HPDE6-E6E7 (cell line): ENCODE measurements at regions not wholly inside any gene's neighbourhood (a gene's known extent, or its start where the extent isn't known, plus 50 kb on each side); places are given as distances from the start of the nearest gene placed in this dataset.
"Not testable (repeated sequence)": the region's sequence is repeated elsewhere in the genome, so short reads cannot be mapped to it uniquely, and the experiment has no call there.

Experiments used
- DNase-seq: peaks from one replicate; pipeline ENCODE4 v3.0.0; 2011; ENCODE audit warnings: missing footprints; ENCODE audit errors: extremely low spot score

- no peak for DNase-seq
These were observed 288.3 kb upstream of the NR2F2 start for GRCh38 chr15:96041982-96042733.

DNA sequence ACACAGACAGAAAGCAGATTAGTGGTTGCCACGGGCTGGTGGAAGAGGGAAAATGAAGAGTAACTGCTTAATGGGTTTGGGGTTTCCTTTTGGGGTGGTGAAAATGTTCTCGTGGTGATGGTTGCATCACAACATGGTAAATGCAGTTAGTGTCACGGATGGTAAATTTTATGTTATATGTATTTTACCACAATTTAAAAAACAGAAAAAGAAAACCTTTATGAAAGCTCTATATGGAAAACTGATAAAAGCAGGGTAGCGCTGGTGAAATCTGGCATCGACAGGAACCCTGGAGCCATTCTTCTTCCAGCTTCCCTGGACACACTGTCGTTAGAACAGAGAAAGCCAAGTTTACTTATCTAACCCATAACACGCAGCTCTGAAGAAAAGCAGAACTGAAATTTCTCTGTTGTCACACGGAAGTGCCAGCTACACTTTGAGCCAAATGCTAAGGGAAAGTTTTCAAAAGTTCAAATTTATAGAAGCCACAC is 287.7 kb upstream of the NR2F2 start:
- no peak for DNase-seq

- no peak for DNase-seq
These were observed 286.8 kb upstream of the NR2F2 start for GRCh38 chr15:96043591-96044171.

- no peak for DNase-seq
These were observed 283.8 kb upstream of the NR2F2 start for GRCh38 chr15:96046620-96047240.

DNA sequence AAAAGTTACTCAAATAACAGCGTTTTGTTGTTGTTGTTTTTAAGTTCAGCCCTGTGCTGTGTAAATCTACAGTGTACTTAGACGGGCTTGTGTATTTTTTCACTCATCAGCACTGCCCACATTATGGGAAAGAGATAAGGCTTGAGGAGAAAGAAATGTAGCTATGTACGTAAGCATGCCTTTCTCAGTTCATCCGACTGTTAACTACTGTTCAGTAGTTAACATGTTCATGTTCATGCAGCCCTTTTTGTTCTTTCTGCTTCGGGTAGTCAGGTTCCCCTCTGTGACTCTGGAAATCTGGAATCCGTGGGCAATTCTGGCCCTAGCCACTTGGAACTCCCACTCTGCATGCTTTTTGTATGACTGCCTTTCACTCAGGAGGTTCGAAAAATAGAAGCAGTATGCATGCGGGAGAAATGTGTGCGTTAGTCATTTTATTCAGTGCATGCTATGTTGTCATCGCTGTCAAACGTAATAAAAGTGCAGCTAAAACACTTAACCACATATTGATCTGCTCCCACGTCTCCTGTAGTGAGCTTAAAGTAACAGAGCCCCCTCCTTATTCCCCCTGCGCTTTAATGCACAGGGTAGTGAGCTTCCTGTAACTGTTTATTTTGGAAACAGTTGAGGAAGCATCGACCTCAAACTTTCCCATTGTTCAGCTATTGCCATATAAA is 283.1 kb upstream of the NR2F2 start:
- DNase-seq, result no peak

- DNase-seq, result no peak
These were observed 281.2 kb upstream of the NR2F2 start for GRCh38 chr15:96049323-96049722.

GRCh38 chr15:96049766-96050165 is 280.7 kb upstream of the NR2F2 start:
- no peak for DNase-seq

GRCh38 chr15:96051598-96051997 is 278.9 kb upstream of the NR2F2 start:
- DNase-seq, result no peak

DNA sequence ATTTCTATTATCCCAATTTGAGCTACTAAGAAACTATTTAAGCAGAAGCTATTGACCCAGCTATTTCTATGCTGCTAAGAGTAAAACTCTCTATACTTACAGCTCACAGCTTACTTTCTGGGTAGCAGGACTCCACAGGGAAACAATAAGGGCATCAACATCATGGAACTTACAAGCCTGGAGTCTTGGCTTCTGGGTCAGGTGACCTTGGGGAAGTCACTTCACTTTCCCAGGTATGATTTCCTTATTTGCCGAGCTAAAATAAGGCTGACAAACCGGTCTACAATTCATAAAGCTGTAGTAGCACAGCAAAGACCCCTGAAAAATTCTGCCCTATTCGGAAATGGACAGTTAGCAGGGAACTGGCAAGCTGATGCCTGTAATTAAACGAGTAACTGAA is 278.3 kb upstream of the NR2F2 start:
- DNase-seq, result no peak

- no peak for DNase-seq
These were observed 277.9 kb upstream of the NR2F2 start for GRCh38 chr15:96052572-96053030.

- DNase-seq, result peak; percentile 28
These were observed 277.3 kb upstream of the NR2F2 start for GRCh38 chr15:96053031-96053780.

DNA sequence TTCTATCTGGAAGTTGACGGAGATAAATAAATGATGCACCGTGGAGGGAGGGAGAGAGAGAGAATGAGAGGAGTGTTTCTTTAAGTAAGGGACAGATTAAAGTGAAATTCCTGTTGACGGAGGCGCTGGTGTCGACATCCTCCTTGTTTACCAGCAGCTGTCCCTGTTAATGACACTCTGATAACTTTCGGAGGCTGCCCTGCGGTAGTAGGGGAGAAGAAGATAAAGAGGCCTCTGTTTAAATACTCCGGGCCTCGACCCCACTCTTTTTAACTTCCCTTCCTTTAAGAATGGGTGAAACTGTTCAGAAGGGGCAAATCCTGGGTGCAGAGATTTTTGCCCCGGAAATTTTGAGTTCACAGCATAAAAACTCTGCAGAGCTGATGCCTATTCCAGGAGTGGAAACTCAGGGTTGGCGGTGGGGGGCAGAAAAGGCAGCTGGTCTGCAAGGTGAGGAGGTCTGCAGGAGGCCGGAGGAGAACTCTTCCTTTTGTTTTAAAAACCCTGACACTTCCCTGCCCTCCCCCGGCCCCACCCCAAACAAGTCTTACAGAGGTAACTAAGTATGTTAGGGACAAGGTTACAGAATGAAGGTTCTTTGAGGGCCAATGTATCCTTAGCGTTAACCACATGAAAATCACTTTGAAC is 276.6 kb upstream of the NR2F2 start:
- no peak for DNase-seq

DNA sequence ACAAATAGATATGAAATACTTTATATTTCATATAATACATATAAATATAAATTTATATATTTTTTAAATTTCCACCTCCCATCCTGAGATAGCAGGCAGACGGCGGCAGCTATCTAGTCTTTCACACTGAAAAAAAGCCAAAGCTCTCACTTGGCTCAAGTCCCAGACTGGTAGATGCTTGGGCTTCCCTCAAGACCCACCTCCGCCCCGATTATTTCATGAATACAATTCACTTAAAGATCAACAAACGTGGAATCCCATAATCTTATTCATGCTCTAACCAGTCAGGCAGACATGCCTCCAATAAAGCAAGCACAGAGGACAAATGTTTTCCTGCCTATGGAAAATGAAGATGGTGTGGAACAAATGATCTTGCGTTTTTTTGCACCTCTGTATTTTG is 275.9 kb upstream of the NR2F2 start:
- DNase-seq, result no peak

- no peak for DNase-seq
These were observed 272.2 kb upstream of the NR2F2 start for GRCh38 chr15:96058103-96058851.

- not testable (repeated sequence) for DNase-seq
These were observed 271.7 kb upstream of the NR2F2 start for GRCh38 chr15:96058852-96059103.

DNA sequence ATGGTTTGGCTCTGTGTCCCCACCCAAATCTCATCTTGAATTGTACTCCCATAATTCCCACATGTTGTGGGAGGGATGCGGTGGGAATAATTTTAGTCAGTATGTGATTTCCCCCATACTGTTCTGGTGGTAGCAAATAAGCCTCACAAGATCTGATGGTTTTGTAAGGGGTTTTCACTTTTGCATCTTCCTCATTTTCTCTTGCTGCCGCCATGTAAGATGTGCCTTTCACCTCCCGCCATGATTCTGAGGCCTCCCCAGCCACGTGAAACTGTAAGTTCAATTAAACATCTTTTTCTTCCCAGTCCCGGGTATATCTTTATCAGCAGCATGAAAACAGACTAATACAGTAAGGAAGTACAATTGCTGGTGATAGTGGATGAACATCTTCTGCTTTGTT is 269.9 kb upstream of the NR2F2 start:
- not testable (repeated sequence) for DNase-seq

DNA sequence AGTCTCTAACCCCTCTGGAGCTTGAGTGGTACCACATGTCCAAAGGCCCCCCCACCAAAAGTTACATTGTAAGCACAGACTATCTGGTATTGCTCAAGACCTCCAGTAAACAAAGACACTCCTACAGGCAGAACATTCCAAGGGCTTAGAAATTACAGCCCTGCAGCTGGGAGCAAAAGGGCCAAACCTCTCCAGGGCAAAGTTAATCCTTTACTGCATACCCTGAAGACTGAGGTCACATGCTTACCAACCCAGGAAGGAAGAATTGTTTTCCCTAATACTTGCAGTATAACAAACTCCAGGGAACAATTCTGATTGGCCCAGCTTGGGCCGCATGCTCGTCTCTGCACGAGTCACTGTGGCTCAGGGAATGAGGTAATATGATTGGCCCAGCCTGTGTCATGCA is 266.1 kb upstream of the NR2F2 start:
- no peak for DNase-seq

GRCh38 chr15:96066126-96066525 is 264.4 kb upstream of the NR2F2 start:
- no peak for DNase-seq

GRCh38 chr15:96066852-96067495 is 263.5 kb upstream of the NR2F2 start:
- no peak for DNase-seq

DNA sequence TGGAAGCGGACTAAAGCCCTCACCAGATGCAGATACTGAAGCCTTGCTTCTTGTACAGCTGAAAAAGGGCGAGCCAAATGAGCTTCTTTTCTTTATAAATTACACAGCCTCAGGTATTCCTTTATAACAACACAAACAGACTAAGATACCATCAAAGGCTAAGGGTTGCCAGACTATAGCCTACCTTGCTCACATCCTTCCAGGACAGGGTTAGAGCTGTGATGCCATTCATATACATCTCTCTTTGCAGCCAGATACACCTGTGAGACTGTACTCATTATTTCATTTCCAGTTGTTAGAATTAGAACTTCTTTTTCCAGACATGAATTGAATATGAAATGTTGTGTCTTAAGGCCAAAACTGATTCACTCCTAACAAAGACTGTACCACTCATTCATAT is 262.8 kb upstream of the NR2F2 start:
- no peak for DNase-seq
